ENCODE measurements at regions not wholly inside any gene's neighbourhood (a gene's known extent, or its start where the extent isn't known, plus 50 kb on each side); places are given as distances from the start of the nearest gene placed in this dataset.

GRCh38 chr14:34094384-34094783 is 143.5 kb upstream of the EGLN3 start:
- no peak for DNase-seq (ENCODE audit: low spot score)
- no peak for TF ChIP-seq CTCF (IDR thresholded peaks at IDR 0.05; ENCODE audit: extremely low read depth, insufficient read depth, missing control alignments)
- in situ Hi-C loops (cut with MboI; ENCODE audit: low pct_unique_long_range_greater_than_20kb, low sequenced_read_pairs, unreplicated experiment) = loop anchor here (25.0 kb wide), 1 partner anchor 257 kb away; no protein-coding TSS in a partner anchor

GRCh38 chr14:34093883-34094282 is 143.0 kb upstream of the EGLN3 start:
- TF ChIP-seq CTCF (IDR thresholded peaks at IDR 0.05; ENCODE audit: extremely low read depth, insufficient read depth, missing control alignments) = no peak
- no peak for DNase-seq (ENCODE audit: low spot score)
- in situ Hi-C loops (cut with MboI; ENCODE audit: low pct_unique_long_range_greater_than_20kb, low sequenced_read_pairs, unreplicated experiment) = loop anchor here (25.0 kb wide), 1 partner anchor 257 kb away; no protein-coding TSS in a partner anchor

- no peak for TF ChIP-seq CTCF (IDR thresholded peaks at IDR 0.05; ENCODE audit: extremely low read depth, insufficient read depth, missing control alignments)
- DNase-seq (ENCODE audit: low spot score) = no peak
- in situ Hi-C loops (cut with MboI; ENCODE audit: low pct_unique_long_range_greater_than_20kb, low sequenced_read_pairs, unreplicated experiment) = loop anchor here (25.0 kb wide), 1 partner anchor 253 kb away; no protein-coding TSS in a partner anchor
Observed at GRCh38 chr14:34090451-34090850, 139.6 kb upstream of the EGLN3 start.

- no peak for DNase-seq (ENCODE audit: low spot score)
- TF ChIP-seq CTCF (IDR thresholded peaks at IDR 0.05; ENCODE audit: extremely low read depth, insufficient read depth, missing control alignments) = no peak
- in situ Hi-C loops (cut with MboI; ENCODE audit: low pct_unique_long_range_greater_than_20kb, low sequenced_read_pairs, unreplicated experiment) = loop anchor here (25.0 kb wide), 1 partner anchor 252 kb away; no protein-coding TSS in a partner anchor
Observed at GRCh38 chr14:34088914-34089313, 138.0 kb upstream of the EGLN3 start.

- in situ Hi-C loops (cut with MboI; ENCODE audit: low pct_unique_long_range_greater_than_20kb, low sequenced_read_pairs, unreplicated experiment) = loop anchor here (25.0 kb wide), 1 partner anchor 250 kb away; no protein-coding TSS in a partner anchor
- no peak for DNase-seq (ENCODE audit: low spot score)
- TF ChIP-seq CTCF (IDR thresholded peaks at IDR 0.05; ENCODE audit: extremely low read depth, insufficient read depth, missing control alignments) = no peak
Observed at GRCh38 chr14:34087571-34087970, 136.7 kb upstream of the EGLN3 start.

GRCh38 chr14:34086223-34086757 is 135.4 kb upstream of the EGLN3 start:
- in situ Hi-C loops (cut with MboI; ENCODE audit: low pct_unique_long_range_greater_than_20kb, low sequenced_read_pairs, unreplicated experiment) = loop anchor here (25.0 kb wide), 1 partner anchor 249 kb away; no protein-coding TSS in a partner anchor
- no peak for DNase-seq (ENCODE audit: low spot score)
- no peak for TF ChIP-seq CTCF (IDR thresholded peaks at IDR 0.05; ENCODE audit: extremely low read depth, insufficient read depth, missing control alignments)
